Activated naive CD8-positive, alpha-beta T cell treated with anti-CD3 and anti-CD28 coated beads, Interleukin-2, amount 50 U/mL, for 24 hours (primary cell): ENCODE measurements at regions not wholly inside any gene's neighbourhood (a gene's known extent, or its start where the extent isn't known, plus 50 kb on each side); places are given as distances from the start of the nearest gene placed in this dataset.

Source experiments
- ATAC-seq: fragments of 150-1000 bp; cut with Tn5 transposase; one replicate; pipeline ENCODE4 v1.10.0; 2021
- DNase-seq: peaks from one replicate; pipeline ENCODE4 v3.0.0; 2021
- H3K27ac Mint-ChIP-seq: one replicate; pipeline ENCODE4 v1.8.0; 2021; ENCODE audit warnings: mild to moderate bottlenecking, mixed read lengths
- H3K27me3 Mint-ChIP-seq: one replicate; pipeline ENCODE4 v1.8.0; 2021; ENCODE audit warnings: mixed read lengths
- H3K36me3 Mint-ChIP-seq: one replicate; pipeline ENCODE4 v1.8.0; 2021; ENCODE audit warnings: low read depth, mixed read lengths
- H3K4me1 Mint-ChIP-seq: one replicate; pipeline ENCODE4 v1.8.0; 2021; ENCODE audit warnings: mixed read lengths
- H3K4me3 Mint-ChIP-seq: one replicate; pipeline ENCODE4 v1.8.0; 2021; ENCODE audit warnings: mild to moderate bottlenecking, moderate library complexity, mixed read lengths
- H3K9me3 Mint-ChIP-seq: one replicate; pipeline ENCODE4 v1.8.0; 2021; ENCODE audit warnings: mixed read lengths

GRCh38 chr4:1475277-1476139, 69.3 kb upstream of the NKX1-1 start:
- Mint-ChIP-seq H3K27ac (no peak overlapping the region), H3K4me3 (no peak overlapping the region), H3K36me3 (no peaks in the 10 kb centered on the region), H3K4me1 (no peaks in the 10 kb centered on the region), H3K9me3 (peaks cover 15% of the 10 kb centered on the region), H3K27me3 (peaks cover 21% of the 10 kb centered on the region)
- ATAC-seq, result no peak
- no peak for DNase-seq

- DNase-seq (no peak), ATAC-seq (no peak)
- H3K27ac Mint-ChIP-seq, result no peak overlapping the region
- H3K4me1 Mint-ChIP-seq, result no peaks in the 10 kb centered on the region
- peaks cover 17% of the 10 kb centered on the region for H3K27me3 Mint-ChIP-seq
- no peaks in the 10 kb centered on the region for H3K36me3 Mint-ChIP-seq
- no peak overlapping the region for H3K4me3 Mint-ChIP-seq
- H3K9me3 Mint-ChIP-seq, result peaks cover 9% of the 10 kb centered on the region
Observed at GRCh38 chr4:1474126-1475090, 68.2 kb upstream of the NKX1-1 start.

GRCh38 chr4:1473718-1474117, 67.5 kb upstream of the NKX1-1 start:
- Mint-ChIP-seq H3K9me3 (peaks cover 8% of the 10 kb centered on the region), H3K27me3 (peaks cover 17% of the 10 kb centered on the region), H3K27ac (no peak overlapping the region), H3K4me3 (no peak overlapping the region), H3K36me3 (no peaks in the 10 kb centered on the region), H3K4me1 (no peaks in the 10 kb centered on the region)
- ATAC-seq (no peak), DNase-seq (no peak)

- Mint-ChIP-seq H3K27ac (no peak overlapping the region), H3K4me3 (no peak overlapping the region), H3K4me1 (no peaks in the 10 kb centered on the region), H3K9me3 (peaks cover 13% of the 10 kb centered on the region), H3K36me3 (no peaks in the 10 kb centered on the region), H3K27me3 (peaks cover 17% of the 10 kb centered on the region)
- DNase-seq (no peak), ATAC-seq (no peak)
Observed at GRCh38 chr4:1472911-1473518, 66.8 kb upstream of the NKX1-1 start.

GRCh38 chr4:1472148-1472797, 66.0 kb upstream of the NKX1-1 start:
- H3K9me3 Mint-ChIP-seq, result peaks cover 20% of the 10 kb centered on the region
- DNase-seq, result no peak
- ATAC-seq, result no peak
- peaks cover 17% of the 10 kb centered on the region for H3K27me3 Mint-ChIP-seq
- peaks cover 2% of the 10 kb centered on the region for H3K36me3 Mint-ChIP-seq
- H3K4me1 Mint-ChIP-seq, result no peaks in the 10 kb centered on the region
- H3K27ac Mint-ChIP-seq, result no peak overlapping the region
- H3K4me3 Mint-ChIP-seq, result no peak overlapping the region

GRCh38 chr4:1471443-1472147, 65.4 kb upstream of the NKX1-1 start:
- ATAC-seq (no peak), DNase-seq (no peak)
- H3K4me3 Mint-ChIP-seq, result no peak overlapping the region
- peaks cover 2% of the 10 kb centered on the region for H3K36me3 Mint-ChIP-seq
- no peak overlapping the region for H3K27ac Mint-ChIP-seq
- H3K9me3 Mint-ChIP-seq, result peaks cover 21% of the 10 kb centered on the region
- H3K4me1 Mint-ChIP-seq, result no peaks in the 10 kb centered on the region
- peaks cover 17% of the 10 kb centered on the region for H3K27me3 Mint-ChIP-seq

- Mint-ChIP-seq H3K27me3 (peaks cover 17% of the 10 kb centered on the region), H3K27ac (no peak overlapping the region), H3K4me3 (no peak overlapping the region), H3K4me1 (no peaks in the 10 kb centered on the region), H3K36me3 (peaks cover 2% of the 10 kb centered on the region), H3K9me3 (peaks cover 19% of the 10 kb centered on the region)
- DNase-seq (no peak), ATAC-seq (no peak)
Observed at GRCh38 chr4:1470816-1471442, 64.7 kb upstream of the NKX1-1 start.

- Mint-ChIP-seq H3K27me3 (peaks cover 20% of the 10 kb centered on the region), H3K4me3 (no peak overlapping the region), H3K27ac (no peak overlapping the region), H3K36me3 (peaks cover 2% of the 10 kb centered on the region), H3K4me1 (no peaks in the 10 kb centered on the region), H3K9me3 (peaks cover 13% of the 10 kb centered on the region)
- ATAC-seq (no peak), DNase-seq (no peak)
Observed at GRCh38 chr4:1470393-1470670, 64.1 kb upstream of the NKX1-1 start.

- H3K27me3 Mint-ChIP-seq, result peaks cover 20% of the 10 kb centered on the region
- peaks cover 13% of the 10 kb centered on the region for H3K9me3 Mint-ChIP-seq
- H3K27ac Mint-ChIP-seq, result no peak overlapping the region
- no peaks in the 10 kb centered on the region for H3K4me1 Mint-ChIP-seq
- no peak for ATAC-seq
- peaks cover 2% of the 10 kb centered on the region for H3K36me3 Mint-ChIP-seq
- no peak overlapping the region for H3K4me3 Mint-ChIP-seq
- no peak for DNase-seq
Observed at GRCh38 chr4:1469607-1470392, 63.6 kb upstream of the NKX1-1 start.

- Mint-ChIP-seq H3K4me3 (no peak overlapping the region), H3K36me3 (peaks cover 2% of the 10 kb centered on the region), H3K27ac (no peak overlapping the region), H3K27me3 (peaks cover 20% of the 10 kb centered on the region), H3K4me1 (no peaks in the 10 kb centered on the region), H3K9me3 (peaks cover 13% of the 10 kb centered on the region)
- DNase-seq, result no peak
- no peak for ATAC-seq
Observed at GRCh38 chr4:1469043-1469442, 62.8 kb upstream of the NKX1-1 start.

GRCh38 chr4:1467581-1468458, 61.6 kb upstream of the NKX1-1 start:
- Mint-ChIP-seq H3K4me3 (no peak overlapping the region), H3K36me3 (peaks cover 2% of the 10 kb centered on the region), H3K27me3 (peaks cover 17% of the 10 kb centered on the region), H3K4me1 (no peaks in the 10 kb centered on the region), H3K9me3 (peaks cover 13% of the 10 kb centered on the region), H3K27ac (no peak overlapping the region)
- ATAC-seq, result no peak
- no peak for DNase-seq

GRCh38 chr4:1466863-1467165, 60.6 kb upstream of the NKX1-1 start:
- peaks cover 15% of the 10 kb centered on the region for H3K27me3 Mint-ChIP-seq
- H3K4me3 Mint-ChIP-seq, result no peak overlapping the region
- peaks cover 2% of the 10 kb centered on the region for H3K36me3 Mint-ChIP-seq
- DNase-seq, result no peak
- no peaks in the 10 kb centered on the region for H3K4me1 Mint-ChIP-seq
- H3K27ac Mint-ChIP-seq, result no peak overlapping the region
- no peak for ATAC-seq
- H3K9me3 Mint-ChIP-seq, result peaks cover 13% of the 10 kb centered on the region
